GM12878 (cell line): ENCODE measurements at regions not wholly inside any gene's neighbourhood (a gene's known extent, or its start where the extent isn't known, plus 50 kb on each side); places are given as distances from the start of the nearest gene placed in this dataset.

ENCODE experiments used
- ATAC-seq: fragments of 200-7000 bp; cut with Tn5 transposase; 3 replicates; pipeline ENCODE4 v1.9.1; 2020; ENCODE audit warnings: mild to moderate bottlenecking, moderate library complexity
- BruUV-seq: library from RNA; stranded (reverse); fragments of 400-500 nt; replicated peaks from 2 replicates; lab custom pipeline; 2021; lab: Mats Ljungman, UMichigan
- CTCF ChIA-PET: fragments of 300-600 bp; sonication (Branson Sonifier 250); formaldehyde crosslinking; extraction: SDS; loops from one replicate; lab custom pipeline; 2021; ENCODE audit warnings: inconsistent platforms; lab: Yijun Ruan, JAX
- POLR2A ChIA-PET: fragments of 350-600 bp; formaldehyde crosslinking; extraction: SDS; loops from one replicate; lab custom pipeline; 2021; ENCODE audit warnings: inconsistent platforms; lab: Charles Lee
- RAD21 ChIA-PET: fragments of 300-600 bp; sonication (Branson Sonifier 250); formaldehyde crosslinking; loops from one replicate; lab custom pipeline; 2023; ENCODE audit warnings: antibody characterized with exemption; ENCODE audit not compliant: unreplicated experiment; lab: Charles Lee
- SMC1A ChIA-PET: fragments of 300-600 bp; sonication (Branson Sonifier 250); formaldehyde crosslinking; loops from one replicate; lab custom pipeline; 2023; ENCODE audit not compliant: unreplicated experiment, uncharacterized antibody; lab: Charles Lee
- DNase-seq: peaks from one replicate; pipeline ENCODE4 v3.0.0-alpha.2; 2011; ENCODE audit warnings: low read depth, low spot score
- FAIRE-seq: peaks from 3 replicates; lab custom pipeline; 2011; peaks lifted over from hg19 to GRCh38; lab: Jason Lieb, UNC
- H2AFZ ChIP-seq: 2 replicates; pipeline ENCODE4 v1.6.0; 2011; ENCODE audit warnings: low read depth, low read length, control low read depth; ENCODE audit not compliant: control insufficient read depth
- H3K27ac ChIP-seq: 2 replicates; pipeline ENCODE4 v1.5.1; 2011; ENCODE audit warnings: control low read depth; ENCODE audit not compliant: control insufficient read depth, insufficient read depth
- H3K27me3 ChIP-seq, 2 experiments: replicated peaks in 1 of 2; 2 replicates each; pipeline versions ENCODE4 v1.6.0 to v1.6.1; 2011; ENCODE audit warnings: low read length in 1 of 2; ENCODE audit not compliant: control insufficient read depth in 2 of 2, insufficient read depth in 2 of 2
- H3K36me3 ChIP-seq, 2 experiments: 2 replicates each; pipeline ENCODE4 v1.5.1; 2011; ENCODE audit warnings: low read length in 1 of 2; ENCODE audit not compliant: control insufficient read depth in 2 of 2, insufficient read depth in 2 of 2
- H3K4me1 ChIP-seq: 2 replicates; pipeline ENCODE4 v1.6.1; 2011; ENCODE audit warnings: mild to moderate bottlenecking, low read length, moderate library complexity, mixed read lengths; ENCODE audit not compliant: control insufficient read depth, insufficient read depth
- H3K4me2 ChIP-seq: 2 replicates; pipeline ENCODE4 v1.6.0; 2011; ENCODE audit warnings: control low read depth; ENCODE audit not compliant: control insufficient read depth, insufficient read depth
- H3K4me3 ChIP-seq: fragments of 200-600 bp; sonication (generic); 2 replicates; pipeline ENCODE4 v1.5.1; 2016
- H3K79me2 ChIP-seq: 2 replicates; pipeline ENCODE4 v1.6.0; 2011; ENCODE audit warnings: low read length; ENCODE audit not compliant: control insufficient read depth, insufficient read depth
- H3K9ac ChIP-seq: 2 replicates; pipeline ENCODE4 v1.8.0; 2011; ENCODE audit warnings: low read length, control low read depth, mixed read lengths; ENCODE audit not compliant: control insufficient read depth, insufficient read depth
- H3K9me3 ChIP-seq: replicated peaks from 3 replicates; pipeline ENCODE4 v1.5.1; 2011; ENCODE audit warnings: mild to moderate bottlenecking, low read length; ENCODE audit not compliant: control insufficient read depth, insufficient read depth
- H4K20me1 ChIP-seq: 2 replicates; pipeline ENCODE4 v1.6.0; 2011; ENCODE audit not compliant: control insufficient read depth, insufficient read depth
- CBX5 ChIP-seq: sonication (generic); IDR thresholded peaks from 2 replicates; pipeline ENCODE4 v1.6.1; 2016; ENCODE audit warnings: low read depth, moderate library complexity, mild to moderate bottlenecking, inconsistent platforms
- CHD4 ChIP-seq: fragments of 200-600 bp; sonication (generic); IDR thresholded peaks from 2 replicates; pipeline ENCODE4 v1.6.1; 2016; ENCODE audit warnings: mild to moderate bottlenecking
- MEF2B ChIP-seq: fragments of 450-650 bp; IDR thresholded peaks from 2 replicates; pipeline ENCODE4 v1.6.1; 2018; ENCODE audit warnings: mild to moderate bottlenecking, moderate library complexity; ENCODE audit not compliant: partially characterized antibody, poor library complexity, severe bottlenecking
- MXI1 ChIP-seq: fragments of 150-350 bp; IDR thresholded peaks from 2 replicates; pipeline ENCODE4 v1.6.1; 2011; ENCODE audit warnings: low read depth, mild to moderate bottlenecking, inconsistent platforms, low read length, improper control_type of control experiment
- MYB ChIP-seq: fragments of 150-350 bp; IDR thresholded peaks from 2 replicates; pipeline ENCODE4 v1.6.1; 2014; ENCODE audit warnings: mild to moderate bottlenecking, low read depth, low read length, borderline replicate concordance
- NBN ChIP-seq: fragments of 450-650 bp; IDR thresholded peaks from 2 replicates; pipeline ENCODE4 v1.6.1; 2016
- NR2F1 ChIP-seq: fragments of 450-650 bp; conservative IDR thresholded peaks from 2 replicates; pipeline ENCODE4 v1.6.1; 2017; ENCODE audit warnings: mild to moderate bottlenecking
- PAX8 ChIP-seq: fragments of 450-650 bp; IDR thresholded peaks from 2 replicates; pipeline ENCODE4 v1.6.1; 2017; ENCODE audit warnings: mild to moderate bottlenecking, moderate library complexity
- SPI1 ChIP-seq: IDR thresholded peaks from 2 replicates; pipeline ENCODE4 v1.6.1; 2011; ENCODE audit warnings: low read depth, mild to moderate bottlenecking, low read length, moderate library complexity, borderline replicate concordance; ENCODE audit not compliant: insufficient read depth
- SREBF1 ChIP-seq: IDR thresholded peaks from 2 replicates; pipeline ENCODE4 v1.6.1; 2012; ENCODE audit warnings: mild to moderate bottlenecking, low read length
- TAF1 ChIP-seq: IDR thresholded peaks from 2 replicates; pipeline ENCODE4 v1.6.1; 2011; ENCODE audit warnings: mild to moderate bottlenecking, low read depth, low read length, borderline replicate concordance
- ZNF217 ChIP-seq: fragments of 450-650 bp; IDR thresholded peaks from 2 replicates; pipeline ENCODE4 v1.6.1; 2017; ENCODE audit warnings: antibody characterized with exemption, mild to moderate bottlenecking
- ZNF274 ChIP-seq: IDR thresholded peaks from one replicate; pipeline ENCODE4 v1.8.0; 2011; ENCODE audit not compliant: insufficient read length, insufficient read depth
- ZNF622 ChIP-seq: fragments of 450-650 bp; IDR thresholded peaks from 2 replicates; pipeline ENCODE4 v1.6.1; 2017; ENCODE audit warnings: mild to moderate bottlenecking, inconsistent platforms
- WGBS: methylation state at CpG from one replicate; pipeline ENCODE4 v1.1.6; 2016; ENCODE audit warnings: low lambda C conversion rate; ENCODE audit not compliant: insufficient replicate concordance, insufficient coverage; ENCODE audit errors: missing lambda C conversion rate; 5-methylcytosine and 5-hydroxymethylcytosine counted together
- in situ Hi-C: fragments of 300-500 bp; cut with MboI; formaldehyde crosslinking; loops from 9 replicates; pipeline ENCODE4 v1.14.3; 2018; ENCODE audit warnings: mixed read lengths
- intact Hi-C: fragments of 100-400 bp; cut with micrococcal nuclease; formaldehyde crosslinking; loops from one replicate; pipeline ENCODE4 v1.14.2; 2022; ENCODE audit not compliant: unreplicated experiment
- TF ChIP-seq, protein P1 (sequence below): fragments of 450-650 bp; IDR thresholded peaks from 2 replicates; pipeline ENCODE4 v1.6.1; 2017; ENCODE audit warnings: mild to moderate bottlenecking, low read depth, inconsistent platforms; ENCODE audit not compliant: poor library complexity, severe bottlenecking
- TF ChIP-seq, protein P2 (sequence below): fragments of 450-650 bp; IDR thresholded peaks from 2 replicates; pipeline ENCODE4 v1.6.1; 2018; ENCODE audit warnings: borderline replicate concordance, mild to moderate bottlenecking; ENCODE audit not compliant: partially characterized antibody

DNA sequence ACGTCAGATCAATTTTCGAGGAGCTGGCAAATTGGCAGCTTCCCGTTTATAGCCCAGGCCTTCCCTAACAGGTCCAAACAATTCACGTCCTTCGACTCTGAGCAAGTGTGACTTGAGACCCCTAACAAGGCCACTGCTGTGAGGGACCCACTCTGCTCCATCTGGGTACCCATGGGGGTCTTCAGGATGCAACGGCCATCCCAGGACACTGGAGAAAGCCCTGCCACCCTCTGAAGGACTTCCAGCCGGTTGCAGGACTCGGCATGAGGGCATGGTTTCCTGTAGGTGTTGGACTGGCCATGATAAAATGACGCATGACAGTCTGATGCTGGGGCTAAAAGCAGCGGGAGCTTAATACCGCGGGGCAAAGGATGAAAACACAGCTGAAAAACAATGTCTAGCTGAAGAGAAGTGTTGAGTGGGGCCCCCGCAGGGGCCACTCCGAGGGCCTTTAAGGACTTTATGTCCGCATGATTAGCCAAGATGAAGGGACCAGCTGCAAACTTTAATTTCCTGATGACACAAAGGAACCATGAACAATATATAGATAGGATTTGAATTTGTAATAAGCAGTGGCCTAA, 113.3 kb upstream of the ZNF521 start:
- FAIRE-seq (no peak), DNase-seq (no peak), ATAC-seq (no peak)
- ChIA-PET SMC1A (no interaction called here), CTCF (no interaction called here), RAD21 (no interaction called here), POLR2A (no interaction called here)
- Histone ChIP-seq H3K4me1 (no peaks in the 10 kb centered on the region), H3K4me2 (no peak overlapping the region), H4K20me1 (no peaks in the 10 kb centered on the region), H3K36me3 (no peaks in the 10 kb centered on the region), H3K27ac (no peak overlapping the region), H3K79me2 (no peaks in the 10 kb centered on the region), H2AFZ (no peak overlapping the region), H3K9ac (no peak overlapping the region), H3K9me3 (no peaks in the 10 kb centered on the region), H3K27me3 (no peaks in the 10 kb centered on the region; a peak in 1 of 4 replicates), H3K4me3 (no peak overlapping the region)
- 32% methylated on average over 15 of the region's 15 CpGs for WGBS
- intact Hi-C loops (no loop called here), in situ Hi-C loops (no loop called here)
- TF ChIP-seq SREBF1 (no peak), CHD4 (no peak), ZNF622 (no peak)
- no TSS peak for BruUV-seq

- FAIRE-seq, result no peak
- in situ Hi-C loops, result no loop called here
- Histone ChIP-seq H3K4me1 (no peaks in the 10 kb centered on the region), H3K27me3 (no peaks in the 10 kb centered on the region; a peak in 1 of 4 replicates), H3K9me3 (no peaks in the 10 kb centered on the region), H2AFZ (no peak overlapping the region), H3K4me2 (no peak overlapping the region), H3K36me3 (no peaks in the 10 kb centered on the region)
- CTCF ChIA-PET, result no interaction called here
- SMC1A ChIA-PET, result no interaction called here
- intact Hi-C loops, result no loop called here
- DNase-seq, result no peak
- POLR2A ChIA-PET, result no interaction called here
- TF ChIP-seq MEF2B (no peak), ZNF217 (no peak), ZNF622 (no peak), TAF1 (no peak), NBN (no peak), PAX8 (no peak), MXI1 (no peak), CBX5 (no peak), SPI1 (no peak), NR2F1 (no peak), ZNF274 (no peak), MYB (no peak)
- TF ChIP-seq, protein P1, sequence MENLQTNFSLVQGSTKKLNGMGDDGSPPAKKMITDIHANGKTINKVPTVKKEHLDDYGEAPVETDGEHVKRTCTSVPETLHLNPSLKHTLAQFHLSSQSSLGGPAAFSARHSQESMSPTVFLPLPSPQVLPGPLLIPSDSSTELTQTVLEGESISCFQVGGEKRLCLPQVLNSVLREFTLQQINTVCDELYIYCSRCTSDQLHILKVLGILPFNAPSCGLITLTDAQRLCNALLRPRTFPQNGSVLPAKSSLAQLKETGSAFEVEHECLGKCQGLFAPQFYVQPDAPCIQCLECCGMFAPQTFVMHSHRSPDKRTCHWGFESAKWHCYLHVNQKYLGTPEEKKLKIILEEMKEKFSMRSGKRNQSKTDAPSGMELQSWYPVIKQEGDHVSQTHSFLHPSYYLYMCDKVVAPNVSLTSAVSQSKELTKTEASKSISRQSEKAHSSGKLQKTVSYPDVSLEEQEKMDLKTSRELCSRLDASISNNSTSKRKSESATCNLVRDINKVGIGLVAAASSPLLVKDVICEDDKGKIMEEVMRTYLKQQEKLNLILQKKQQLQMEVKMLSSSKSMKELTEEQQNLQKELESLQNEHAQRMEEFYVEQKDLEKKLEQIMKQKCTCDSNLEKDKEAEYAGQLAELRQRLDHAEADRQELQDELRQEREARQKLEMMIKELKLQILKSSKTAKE, result no peak
- TF ChIP-seq, protein P2, sequence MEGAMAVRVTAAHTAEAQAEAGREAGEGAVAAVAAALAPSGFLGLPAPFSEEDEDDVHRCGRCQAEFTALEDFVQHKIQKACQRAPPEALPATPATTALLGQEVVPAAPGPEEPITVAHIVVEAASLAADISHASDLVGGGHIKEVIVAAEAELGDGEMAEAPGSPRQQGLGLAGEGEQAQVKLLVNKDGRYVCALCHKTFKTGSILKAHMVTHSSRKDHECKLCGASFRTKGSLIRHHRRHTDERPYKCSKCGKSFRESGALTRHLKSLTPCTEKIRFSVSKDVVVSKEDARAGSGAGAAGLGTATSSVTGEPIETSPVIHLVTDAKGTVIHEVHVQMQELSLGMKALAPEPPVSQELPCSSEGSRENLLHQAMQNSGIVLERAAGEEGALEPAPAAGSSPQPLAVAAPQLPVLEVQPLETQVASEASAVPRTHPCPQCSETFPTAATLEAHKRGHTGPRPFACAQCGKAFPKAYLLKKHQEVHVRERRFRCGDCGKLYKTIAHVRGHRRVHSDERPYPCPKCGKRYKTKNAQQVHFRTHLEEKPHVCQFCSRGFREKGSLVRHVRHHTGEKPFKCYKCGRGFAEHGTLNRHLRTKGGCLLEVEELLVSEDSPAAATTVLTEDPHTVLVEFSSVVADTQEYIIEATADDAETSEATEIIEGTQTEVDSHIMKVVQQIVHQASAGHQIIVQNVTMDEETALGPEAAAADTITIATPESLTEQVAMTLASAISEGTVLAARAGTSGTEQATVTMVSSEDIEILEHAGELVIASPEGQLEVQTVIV, result no peak
- TF ChIP-seq, all 136 proteins: peak for 0
- no peak overlapping the region for H3K4me3 ChIP-seq
- no peaks in the 10 kb centered on the region for H4K20me1 ChIP-seq
- BruUV-seq, result no TSS peak
- H3K79me2 ChIP-seq, result no peaks in the 10 kb centered on the region
- no peak overlapping the region for H3K27ac ChIP-seq
- RAD21 ChIA-PET, result no interaction called here
- no peak overlapping the region for H3K9ac ChIP-seq
- no peak for ATAC-seq
Measured at GRCh38 chr18:25464227-25464626, 112.3 kb upstream of the ZNF521 start.
